Psoas muscle (tissue), 7 donors: ENCODE measurements at regions not wholly inside any gene's neighbourhood (a gene's known extent, or its start where the extent isn't known, plus 50 kb on each side); places are given as distances from the start of the nearest gene placed in this dataset.
A peak's percentile ranks its signal among the peaks of the same experiment; 100 is the strongest.

ENCODE experiments used
- ATAC-seq, 4 donors: fragments of 200-7000 bp; cut with Tn5 transposase; one replicate each; pipeline ENCODE4 v1.9.1; 2020; ENCODE audit warnings: moderate library complexity in 3 of 4, mild to moderate bottlenecking in 2 of 4
- DNase-seq, 2 donors: peaks; one replicate each; pipeline ENCODE4 v3.0.0-alpha.2; 2020
- H3K27ac ChIP-seq: fragments of 200-600 bp; one replicate; pipeline ENCODE4 v1.8.0; 2022
- H3K27me3 ChIP-seq, 3 donors: fragments of 200-600 bp in 1 of 3; one replicate each; pipeline versions ENCODE4 v1.6.1 to v1.8.0; 2013 to 2022; ENCODE audit warnings: low read length in 2 of 3, mild to moderate bottlenecking in 2 of 3, moderate library complexity in 1 of 3; ENCODE audit not compliant: insufficient read depth in 3 of 3
- H3K36me3 ChIP-seq, 2 donors: fragments of 200-600 bp in 1 of 2; one replicate each; pipeline versions ENCODE4 v1.6.1 to v1.8.0; 2013 to 2022; ENCODE audit warnings: low read depth in 1 of 2, mild to moderate bottlenecking in 1 of 2, moderate library complexity in 1 of 2; ENCODE audit not compliant: insufficient read depth in 1 of 2
- H3K4me1 ChIP-seq: fragments of 200-600 bp; one replicate; pipeline ENCODE4 v1.8.0; 2022
- H3K4me3 ChIP-seq: fragments of 200-600 bp; one replicate; pipeline ENCODE4 v1.8.0; 2022; ENCODE audit warnings: mild to moderate bottlenecking
- H3K9me3 ChIP-seq: fragments of 200-600 bp; one replicate; pipeline ENCODE4 v1.8.0; 2022
- WGBS, 3 donors: extraction: QIAGEN DNeasy Blood & Tissue Kit; methylation state at CpG; one replicate each; pipeline versions ENCODE4 v1.1.6 to v1.1.7; 2013; 5-methylcytosine and 5-hydroxymethylcytosine counted together
- intact Hi-C, 2 donors: fragments of 100-400 bp; cut with DNase I; formaldehyde crosslinking; loops; one replicate each; pipeline versions ENCODE4 v1.11.0 to v1.14.2; 2022
- TF ChIP-seq, protein P1 (sequence below): fragments of 200-600 bp; IDR thresholded peaks from one replicate; pipeline ENCODE4 v1.8.0; 2022; ENCODE audit warnings: antibody characterized with exemption
- donor health status: healthy with polysubstance abuse.
- donor health status: DM: no; HTN: no; CAD: no; lungs with moderate emphysema.
- donor health status: Bipolar disorder and iron deficiency.
- donor health status: healthy.
- donor health status: DM: yes; HTN: yes; CAD: no.
- donor health status: DM: no; HTN: no; CAD: no.
- donor health status: DM: yes; HTN: yes; CAD: no.

DNA sequence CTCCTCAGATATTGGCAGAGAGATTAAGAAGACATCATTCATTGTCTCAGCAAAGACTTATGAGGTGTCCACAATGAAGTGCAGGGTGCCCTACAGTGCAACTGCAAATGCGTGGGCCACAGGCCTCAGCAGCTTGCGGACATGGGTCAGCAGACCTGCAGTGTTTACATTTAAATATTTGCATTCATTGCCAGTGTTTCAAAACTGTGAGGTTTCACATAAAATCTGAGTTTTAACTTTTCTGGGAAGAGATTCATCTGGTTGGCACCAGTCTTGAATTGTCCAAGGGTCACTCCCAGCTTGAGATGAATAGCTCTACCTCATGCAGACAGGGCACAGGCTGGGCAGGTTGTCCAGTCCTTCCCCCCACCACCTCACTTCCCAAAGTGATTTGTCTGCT lies 286.8 kb upstream of the DUSP10 start:
- Histone ChIP-seq H3K9me3 (no peaks in the 10 kb centered on the region), H3K4me1 (peaks cover 5% of the 10 kb centered on the region), H3K36me3 (no peaks in the 10 kb centered on the region), H3K27me3 (no peaks in the 10 kb centered on the region), H3K4me3 (no peak overlapping the region), H3K27ac (no peak overlapping the region)
- TF ChIP-seq, protein P1, sequence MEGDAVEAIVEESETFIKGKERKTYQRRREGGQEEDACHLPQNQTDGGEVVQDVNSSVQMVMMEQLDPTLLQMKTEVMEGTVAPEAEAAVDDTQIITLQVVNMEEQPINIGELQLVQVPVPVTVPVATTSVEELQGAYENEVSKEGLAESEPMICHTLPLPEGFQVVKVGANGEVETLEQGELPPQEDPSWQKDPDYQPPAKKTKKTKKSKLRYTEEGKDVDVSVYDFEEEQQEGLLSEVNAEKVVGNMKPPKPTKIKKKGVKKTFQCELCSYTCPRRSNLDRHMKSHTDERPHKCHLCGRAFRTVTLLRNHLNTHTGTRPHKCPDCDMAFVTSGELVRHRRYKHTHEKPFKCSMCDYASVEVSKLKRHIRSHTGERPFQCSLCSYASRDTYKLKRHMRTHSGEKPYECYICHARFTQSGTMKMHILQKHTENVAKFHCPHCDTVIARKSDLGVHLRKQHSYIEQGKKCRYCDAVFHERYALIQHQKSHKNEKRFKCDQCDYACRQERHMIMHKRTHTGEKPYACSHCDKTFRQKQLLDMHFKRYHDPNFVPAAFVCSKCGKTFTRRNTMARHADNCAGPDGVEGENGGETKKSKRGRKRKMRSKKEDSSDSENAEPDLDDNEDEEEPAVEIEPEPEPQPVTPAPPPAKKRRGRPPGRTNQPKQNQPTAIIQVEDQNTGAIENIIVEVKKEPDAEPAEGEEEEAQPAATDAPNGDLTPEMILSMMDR, result no peak
- no peak for ATAC-seq
- intact Hi-C loops, result no loop called here
- no peak for DNase-seq
- 92 to 98% (median 93%) methylated on average over 2 of the region's 2 CpGs for WGBS, 3 donors

DNA sequence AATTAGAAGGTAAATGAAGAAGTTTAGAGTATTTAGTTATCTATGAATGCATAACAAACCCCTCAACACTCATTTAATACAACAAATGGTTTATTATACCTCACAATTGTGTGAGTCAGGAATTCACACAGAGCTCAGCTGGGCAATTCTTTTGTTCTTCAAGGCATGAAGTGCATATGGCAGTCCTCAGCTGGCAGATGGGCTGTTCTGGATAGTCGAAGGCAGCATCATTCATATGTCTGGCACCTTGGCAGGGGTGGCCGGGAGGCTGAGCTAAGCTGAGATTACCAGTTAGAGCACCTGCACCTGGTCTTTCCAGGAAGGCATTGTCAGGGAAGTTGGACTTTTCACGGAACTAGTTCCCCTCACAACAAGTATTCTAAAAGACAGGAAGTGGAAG lies 286.2 kb upstream of the DUSP10 start:
- intact Hi-C loops, result no loop called here
- ATAC-seq, result no peak
- WGBS, 3 donors, result 48 to 67% (median 49%) methylated on average over 3 of the region's 3 CpGs

DNA sequence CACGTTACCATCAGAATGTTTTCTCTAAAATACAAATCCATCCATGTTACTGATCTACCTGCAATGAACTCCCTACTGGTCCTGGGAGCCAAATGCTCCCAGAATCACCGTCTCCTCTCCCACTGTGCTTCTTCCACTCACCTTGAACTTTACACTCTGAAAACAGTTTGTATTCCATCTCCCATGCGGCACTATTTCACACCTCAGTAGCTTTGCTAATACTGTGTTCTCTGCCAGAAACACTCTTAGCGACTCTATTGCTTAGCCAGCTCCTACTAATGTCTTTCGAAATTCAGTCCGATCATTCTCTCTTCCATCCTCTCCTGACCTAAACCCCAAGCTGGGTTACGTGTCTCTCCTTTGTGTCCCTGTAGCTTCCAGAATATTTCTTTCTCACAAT lies 284.4 kb upstream of the DUSP10 start:
- Histone ChIP-seq H3K36me3 (no peaks in the 10 kb centered on the region), H3K27me3 (no peaks in the 10 kb centered on the region), H3K4me3 (peak overlapping the region; percentile 8), H3K4me1 (peaks cover 1% of the 10 kb centered on the region), H3K9me3 (no peaks in the 10 kb centered on the region), H3K27ac (no peak overlapping the region)
- intact Hi-C loops, result no loop called here
- WGBS, 3 donors, result 43 to 58% (median 46%) methylated on average over 7 of the region's 7 CpGs
- DNase-seq (no peak), ATAC-seq (peak in 2 of 4 donors; percentile 79 to 84)
- TF ChIP-seq, protein P1, result no peak

More for the DNA sequence above, 286.2 kb upstream of the DUSP10 start:
- Histone ChIP-seq H3K27me3 (no peaks in the 10 kb centered on the region), H3K36me3 (no peaks in the 10 kb centered on the region), H3K4me3 (no peak overlapping the region), H3K9me3 (no peaks in the 10 kb centered on the region), H3K27ac (no peak overlapping the region), H3K4me1 (peaks cover 5% of the 10 kb centered on the region)
- DNase-seq, result no peak
- TF ChIP-seq, protein P1, result no peak

DNA sequence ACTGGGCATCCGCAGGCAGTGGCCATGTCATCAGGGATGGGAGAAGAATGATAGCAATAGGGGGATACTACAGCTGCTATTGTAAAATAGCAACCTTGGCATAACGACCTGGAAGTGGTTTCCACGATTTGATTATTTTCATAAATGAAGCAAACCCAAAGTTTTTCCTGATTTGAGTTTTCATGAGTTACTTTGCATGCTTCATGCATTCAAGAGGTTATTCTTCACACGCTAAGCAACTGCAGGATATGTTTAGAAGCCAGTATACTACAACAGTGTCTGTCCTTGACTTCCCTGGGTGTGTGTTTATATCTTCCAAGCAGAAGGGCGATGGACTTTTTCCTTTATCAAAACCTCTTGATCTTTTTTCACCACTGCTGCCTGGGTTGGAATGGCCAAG lies 281.1 kb upstream of the DUSP10 start:
- intact Hi-C loops, result no loop called here
- TF ChIP-seq, protein P1, result no peak
- no peak for DNase-seq
- no peak for ATAC-seq
- WGBS, 3 donors, result 89 to 95% (median 92%) methylated on average over 5 of the region's 5 CpGs
- Histone ChIP-seq H3K27me3 (no peaks in the 10 kb centered on the region), H3K36me3 (no peaks in the 10 kb centered on the region), H3K27ac (no peak overlapping the region), H3K9me3 (no peaks in the 10 kb centered on the region), H3K4me1 (peaks cover 5% of the 10 kb centered on the region), H3K4me3 (no peak overlapping the region)

DNA sequence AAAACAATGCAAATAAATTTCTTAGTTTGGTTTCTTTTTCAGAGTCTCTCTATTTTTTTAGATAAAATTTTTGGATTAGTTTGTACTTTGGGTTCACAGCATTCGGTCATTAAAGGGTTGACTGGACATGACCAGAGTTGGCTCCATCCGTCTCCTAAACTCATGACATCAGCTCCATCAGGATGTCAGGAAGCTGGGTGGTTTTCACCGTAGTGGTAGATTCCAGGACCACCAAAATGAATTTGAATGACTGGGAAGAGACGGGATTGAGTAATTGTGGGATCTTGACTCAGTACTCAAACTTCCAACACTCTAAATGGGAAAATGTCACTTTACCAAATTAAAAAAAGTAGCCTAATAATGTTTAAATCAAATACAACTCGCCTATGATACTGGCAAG lies 279.2 kb upstream of the DUSP10 start:
- no peak for ATAC-seq
- DNase-seq, result no peak
- H3K9me3 ChIP-seq, result no peaks in the 10 kb centered on the region
- peaks cover 5% of the 10 kb centered on the region for H3K4me1 ChIP-seq
- H3K36me3 ChIP-seq, result no peaks in the 10 kb centered on the region
- TF ChIP-seq, protein P1, result no peak
- no peaks in the 10 kb centered on the region for H3K27me3 ChIP-seq
- H3K4me3 ChIP-seq, result no peak overlapping the region
- 49 to 66% (median 55%) methylated on average over 5 of the region's 5 CpGs for WGBS, 3 donors
- H3K27ac ChIP-seq, result no peak overlapping the region
- intact Hi-C loops, result no loop called here
